GM12864 (cell line): ENCODE measurements at regions not wholly inside any gene's neighbourhood (a gene's known extent, or its start where the extent isn't known, plus 50 kb on each side); places are given as distances from the start of the nearest gene placed in this dataset.
"Not testable (repeated sequence)": the region's sequence is repeated elsewhere in the genome, so short reads cannot be mapped to it uniquely, and the experiment has no call there.

Experiments
- DNase-seq: peaks from one replicate; pipeline ENCODE4 v3.0.0-alpha.2; 2011; ENCODE audit warnings: low read depth
- H3K4me3 ChIP-seq: 2 replicates; pipeline ENCODE4 v1.5.1; 2011; ENCODE audit warnings: mild to moderate bottlenecking, low read depth, low read length, control low read depth
- TF ChIP-seq, protein P1 (sequence below): IDR thresholded peaks from 2 replicates; pipeline ENCODE4 v1.5.1; 2011; ENCODE audit warnings: low read depth, mild to moderate bottlenecking, moderate library complexity, low read length, control low read depth, inconsistent platforms; ENCODE audit errors: missing control alignments

DNA sequence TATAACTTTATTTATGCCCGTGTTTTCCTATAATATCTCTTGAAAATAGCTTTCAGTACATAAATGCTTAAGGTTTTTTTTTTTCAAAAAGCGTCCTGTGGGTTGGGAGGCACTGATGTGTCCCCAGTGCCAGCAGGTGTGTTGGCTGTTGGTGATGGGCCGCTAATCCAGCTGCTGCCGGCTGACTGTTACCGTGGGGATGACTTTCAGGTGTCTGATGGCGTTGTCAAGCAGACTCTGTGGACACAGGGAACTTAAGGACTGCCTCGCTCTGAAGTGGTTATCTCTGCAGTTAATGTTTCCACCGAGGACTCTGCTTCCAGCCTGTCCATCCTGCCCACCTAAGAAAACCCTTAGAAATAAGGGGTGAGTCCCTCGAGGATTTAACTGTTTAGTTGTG, 94.5 kb downstream of the ANKRD10 start:
- no peak for DNase-seq
- TF ChIP-seq, protein P1, sequence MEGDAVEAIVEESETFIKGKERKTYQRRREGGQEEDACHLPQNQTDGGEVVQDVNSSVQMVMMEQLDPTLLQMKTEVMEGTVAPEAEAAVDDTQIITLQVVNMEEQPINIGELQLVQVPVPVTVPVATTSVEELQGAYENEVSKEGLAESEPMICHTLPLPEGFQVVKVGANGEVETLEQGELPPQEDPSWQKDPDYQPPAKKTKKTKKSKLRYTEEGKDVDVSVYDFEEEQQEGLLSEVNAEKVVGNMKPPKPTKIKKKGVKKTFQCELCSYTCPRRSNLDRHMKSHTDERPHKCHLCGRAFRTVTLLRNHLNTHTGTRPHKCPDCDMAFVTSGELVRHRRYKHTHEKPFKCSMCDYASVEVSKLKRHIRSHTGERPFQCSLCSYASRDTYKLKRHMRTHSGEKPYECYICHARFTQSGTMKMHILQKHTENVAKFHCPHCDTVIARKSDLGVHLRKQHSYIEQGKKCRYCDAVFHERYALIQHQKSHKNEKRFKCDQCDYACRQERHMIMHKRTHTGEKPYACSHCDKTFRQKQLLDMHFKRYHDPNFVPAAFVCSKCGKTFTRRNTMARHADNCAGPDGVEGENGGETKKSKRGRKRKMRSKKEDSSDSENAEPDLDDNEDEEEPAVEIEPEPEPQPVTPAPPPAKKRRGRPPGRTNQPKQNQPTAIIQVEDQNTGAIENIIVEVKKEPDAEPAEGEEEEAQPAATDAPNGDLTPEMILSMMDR, result no peak

DNA sequence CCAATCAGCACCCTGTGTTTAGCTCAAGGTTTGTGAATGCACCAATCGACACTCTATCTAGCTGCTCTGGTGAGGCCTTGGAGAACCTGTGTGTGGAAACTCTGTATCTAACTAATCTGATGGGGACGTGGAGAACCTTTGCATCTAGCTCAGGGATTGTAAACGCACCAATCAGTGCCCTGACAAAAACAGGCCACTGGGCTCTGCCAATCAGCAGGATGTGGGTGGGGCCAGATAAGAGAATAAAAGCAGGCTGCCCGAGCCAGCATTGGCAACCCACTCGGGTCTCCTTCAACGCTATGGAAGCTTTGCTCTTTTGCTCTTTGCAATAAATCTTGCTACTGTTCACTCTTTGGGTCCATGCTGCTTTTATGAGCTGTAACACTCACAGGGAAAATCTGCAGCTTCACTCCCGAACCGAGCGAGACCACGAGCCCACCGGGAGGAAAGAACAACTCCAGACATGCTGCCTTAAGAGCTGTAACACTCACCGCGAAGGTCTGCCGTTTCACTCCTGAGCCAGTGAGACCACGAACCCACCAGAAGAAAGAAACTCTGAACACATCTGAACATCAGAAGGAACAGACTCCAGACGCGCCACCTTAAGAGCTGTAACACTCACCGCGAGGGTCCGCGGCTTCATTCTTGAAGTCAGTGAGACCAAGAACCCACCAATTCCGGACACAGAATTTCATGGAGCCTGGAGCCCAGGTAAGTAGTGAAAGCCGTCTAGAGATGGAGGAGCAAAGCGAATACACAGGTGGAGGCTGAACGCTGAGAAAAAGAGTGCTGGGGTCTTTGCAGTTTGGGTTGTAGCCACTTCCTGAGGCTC, 92.8 kb downstream of the ANKRD10 start:
- DNase-seq, H3K4me3 ChIP-seq: not testable (repeated sequence)

More for the DNA sequence above, 94.5 kb downstream of the ANKRD10 start:
- no peak overlapping the region for H3K4me3 ChIP-seq

DNA sequence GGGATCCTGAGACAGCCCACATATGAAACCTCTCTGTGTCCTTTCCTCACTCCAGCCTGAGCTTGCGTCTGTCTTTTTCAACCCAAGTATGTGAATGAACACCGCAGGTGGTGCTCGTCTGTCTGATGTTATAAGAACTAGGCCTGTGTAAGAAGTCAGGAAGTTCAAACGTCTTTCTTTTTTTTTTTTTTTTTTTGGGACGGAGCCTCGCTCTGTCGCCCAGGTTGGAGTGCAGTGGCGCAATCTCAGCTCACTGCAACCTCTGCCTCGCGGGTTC, 92.3 kb downstream of the ANKRD10 start:
- no peak for DNase-seq
- TF ChIP-seq, protein P1, result no peak
- H3K4me3 ChIP-seq, result no peak overlapping the region

DNA sequence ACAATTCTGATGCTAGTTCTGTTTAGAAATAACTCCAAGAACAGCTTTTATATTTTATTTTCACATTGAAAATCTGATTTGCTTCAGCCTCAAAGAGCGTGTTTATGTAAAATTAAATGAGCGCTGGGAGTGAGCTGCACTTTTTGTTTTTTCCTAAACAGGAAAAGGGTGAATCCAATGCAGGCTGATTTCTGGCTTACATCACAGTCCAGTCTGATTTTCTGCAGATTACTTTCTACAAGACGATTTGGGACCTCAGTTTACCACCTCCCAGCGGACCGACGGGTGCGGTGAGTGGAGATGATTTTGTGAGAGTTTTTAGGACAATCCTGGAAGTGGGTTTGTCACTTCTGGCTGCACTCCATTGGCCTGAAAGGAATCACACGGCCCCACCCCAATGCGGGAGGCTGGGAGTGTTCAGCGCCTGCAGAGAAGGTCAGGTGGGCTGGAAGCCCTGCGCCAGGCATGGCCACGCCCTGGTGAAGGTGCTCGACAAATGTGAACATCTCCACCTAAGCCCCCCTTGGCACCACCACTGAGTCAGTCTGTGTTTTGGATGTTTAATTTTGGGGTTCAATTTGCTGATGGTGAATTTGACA, 90.1 kb downstream of the ANKRD10 start:
- no peak for DNase-seq
- no peak overlapping the region for H3K4me3 ChIP-seq
- TF ChIP-seq, protein P1, result no peak

DNA sequence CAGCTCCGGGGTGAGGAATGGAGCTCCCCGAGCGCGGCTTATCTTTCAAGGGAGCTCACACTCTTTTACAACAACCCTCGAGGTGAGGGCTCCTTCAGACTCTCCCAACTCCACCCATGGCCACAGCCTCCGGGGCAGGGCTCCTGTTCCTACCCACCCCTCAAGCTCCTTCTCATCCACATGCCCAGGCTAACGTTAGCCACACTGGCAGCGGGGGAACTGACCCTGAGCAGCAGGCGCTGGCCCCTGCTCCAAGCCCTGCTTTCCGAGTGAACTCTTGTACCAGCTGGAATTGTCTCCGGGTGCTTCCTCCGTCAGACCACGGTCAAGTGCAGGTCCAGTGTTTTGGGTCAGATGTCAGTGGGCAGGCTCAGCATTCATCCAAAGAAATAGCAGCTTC, 89.4 kb downstream of the ANKRD10 start:
- TF ChIP-seq, protein P1, result no peak
- DNase-seq, result no peak
- H3K4me3 ChIP-seq, result no peak overlapping the region

DNA sequence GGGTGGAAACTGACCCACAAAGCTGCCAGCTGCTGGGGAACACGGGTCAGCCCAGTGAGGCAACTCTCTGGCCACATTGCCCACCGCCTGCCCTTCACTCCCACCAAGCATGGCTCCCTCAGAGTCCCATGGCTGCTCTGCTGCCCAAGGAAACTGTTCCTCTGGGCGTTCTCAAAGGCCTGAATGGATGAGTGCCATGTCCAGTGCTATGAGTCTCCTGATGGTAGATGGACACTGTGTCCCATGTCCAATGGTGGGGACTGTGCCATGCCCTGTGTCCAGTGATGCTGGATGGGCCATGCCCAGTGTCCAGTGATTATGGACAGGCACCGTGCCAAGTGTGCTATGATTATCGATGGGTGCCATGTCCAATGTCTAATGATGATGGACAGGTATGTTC, 88.8 kb downstream of the ANKRD10 start:
- DNase-seq, result no peak
- no peak overlapping the region for H3K4me3 ChIP-seq

DNA sequence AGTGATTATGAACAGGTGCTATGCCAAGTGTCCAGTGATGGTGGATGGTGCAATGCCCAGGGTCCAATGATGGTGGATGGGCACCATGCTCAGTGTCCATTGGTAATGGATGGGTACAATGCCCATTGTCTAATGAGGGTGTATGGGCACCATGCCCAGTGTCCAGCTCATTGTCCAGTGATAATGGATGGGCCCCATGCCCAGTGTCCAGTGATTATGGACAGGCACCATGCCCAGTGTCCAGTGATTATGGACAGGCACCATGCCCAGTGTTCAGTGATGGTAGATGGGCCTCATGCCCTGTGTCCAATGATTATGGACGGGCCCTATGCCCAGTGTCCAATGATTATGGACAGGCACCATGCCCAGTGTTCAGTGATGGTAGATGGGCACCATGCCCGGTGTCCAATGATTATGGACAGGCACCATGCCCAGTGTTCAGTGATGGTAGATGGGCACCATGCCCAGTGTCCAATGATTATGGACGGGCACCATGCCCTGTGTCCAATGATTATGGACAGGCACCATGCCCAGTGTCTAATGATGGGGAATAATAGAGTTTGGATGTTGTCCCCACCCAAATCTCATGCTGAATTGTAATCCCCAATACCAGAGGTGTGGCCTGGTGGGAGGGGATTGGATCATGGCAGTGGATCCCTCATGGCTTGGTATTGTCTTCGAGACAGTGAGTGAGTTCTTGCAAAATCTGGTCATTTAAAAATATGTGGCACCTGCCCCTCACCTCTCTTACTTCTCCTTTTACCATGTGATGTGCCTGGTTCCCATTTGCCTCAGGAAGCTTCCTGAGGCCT, 87.8 kb downstream of the ANKRD10 start:
- DNase-seq, result no peak
- TF ChIP-seq, protein P1, result no peak
- H3K4me3 ChIP-seq, result no peak overlapping the region

More for the DNA sequence above, 88.8 kb downstream of the ANKRD10 start:
- TF ChIP-seq, protein P1, result no peak
